SK-N-SH (cell line): ENCODE measurements at regions not wholly inside any gene's neighbourhood (a gene's known extent, or its start where the extent isn't known, plus 50 kb on each side); places are given as distances from the start of the nearest gene placed in this dataset.

Experiments used
- CTCF ChIA-PET: fragments of 300-600, 350-600 bp; formaldehyde crosslinking; extraction: SDS; loops from one replicate; lab custom pipeline; 2021; lab: Yijun Ruan, JAX
- POLR2A ChIA-PET: fragments of 350-600 bp; sonication (Branson Sonifier 250); formaldehyde crosslinking; extraction: SDS; loops from one replicate; lab custom pipeline; 2020; ENCODE audit warnings: antibody characterized with exemption, inconsistent platforms; lab: Yijun Ruan, JAX
- DNase-seq: peaks from one replicate; pipeline ENCODE4 v3.0.0; 2012
- H2AFZ ChIP-seq: fragments of 200-600 bp; sonication (generic); 2 replicates; pipeline ENCODE4 v1.8.1; 2016; ENCODE audit warnings: antibody characterized with exemption, mild to moderate bottlenecking, low read depth
- H3F3A ChIP-seq: fragments of 200-600 bp; sonication (generic); replicated peaks from 2 replicates; pipeline ENCODE3; 2016; ENCODE audit warnings: antibody characterized with exemption, mild to moderate bottlenecking; ENCODE audit not compliant: insufficient read depth
- H3K27ac ChIP-seq, 2 experiments: fragments of 200-500 bp in 1 of 2; fragments of 200-600 bp in 1 of 2; sonication (Bioruptor generic) in 1 of 2; sonication (generic), shearing (Covaris generic) in 1 of 2; 2 replicates each; pipeline versions ENCODE4 v1.5.1 to v1.6.1; 2014 to 2016; ENCODE audit warnings: low read depth in 2 of 2, inconsistent platforms in 1 of 2, low read length in 1 of 2, mild to moderate bottlenecking in 1 of 2, mixed read lengths in 1 of 2
- H3K27me3 ChIP-seq: fragments of 200-600 bp; sonication (generic), shearing (Covaris generic); 2 replicates; pipeline ENCODE4 v1.6.1; 2016; ENCODE audit warnings: mixed run types; ENCODE audit not compliant: insufficient read depth
- H3K36me3 ChIP-seq, 2 experiments: fragments of 200-500 bp in 1 of 2; fragments of 200-600 bp in 1 of 2; sonication (Bioruptor generic) in 1 of 2; sonication (generic) in 1 of 2; replicated peaks in 1 of 2; 2 replicates each; pipeline versions ENCODE3 to v1.5.1; 2014 to 2016; ENCODE audit warnings: low read length in 1 of 2, mild to moderate bottlenecking in 1 of 2; ENCODE audit not compliant: insufficient read depth in 2 of 2, control insufficient read depth in 1 of 2
- H3K4me1 ChIP-seq, 2 experiments: fragments of 200-500 bp in 1 of 2; fragments of 200-600 bp in 1 of 2; sonication (Bioruptor generic) in 1 of 2; sonication (generic), shearing (Covaris generic) in 1 of 2; 2 replicates each; pipeline versions ENCODE4 v1.5.1 to v1.6.1; 2014 to 2016; ENCODE audit warnings: low read depth in 1 of 2, low read length in 1 of 2, mixed run types in 1 of 2; ENCODE audit not compliant: insufficient read depth in 2 of 2, control insufficient read depth in 1 of 2
- H3K4me2 ChIP-seq: fragments of 200-600 bp; sonication (generic), shearing (Covaris generic); 2 replicates; pipeline ENCODE4 v1.6.1; 2017; ENCODE audit warnings: mixed run types
- H3K4me3 ChIP-seq, 2 experiments: fragments of 200-500 bp in 1 of 2; fragments of 200-600 bp in 1 of 2; sonication (Bioruptor generic) in 1 of 2; sonication (generic), shearing (Covaris generic) in 1 of 2; 2 replicates each; pipeline versions ENCODE4 v1.5.1 to v1.8.1; 2014 to 2016; ENCODE audit warnings: low read depth in 2 of 2, inconsistent platforms in 1 of 2, low read length in 1 of 2, mild to moderate bottlenecking in 1 of 2, mixed read lengths in 1 of 2, moderate library complexity in 1 of 2
- H3K79me2 ChIP-seq: fragments of 200-600 bp; sonication (generic); 2 replicates; pipeline ENCODE4 v1.8.1; 2017; ENCODE audit warnings: mild to moderate bottlenecking; ENCODE audit not compliant: insufficient read depth
- H3K9ac ChIP-seq: fragments of 200-600 bp; sonication (generic); 2 replicates; pipeline ENCODE4 v1.6.1; 2017; ENCODE audit warnings: mixed run types
- H3K9me2 ChIP-seq: fragments of 200-600 bp; sonication (generic); 2 replicates; pipeline ENCODE4 v1.6.1; 2017; ENCODE audit warnings: mixed run types
- H3K9me3 ChIP-seq: fragments of 200-600 bp; sonication (generic); 2 replicates; pipeline ENCODE4 v1.6.1; 2017; ENCODE audit warnings: mixed run types, mild to moderate bottlenecking, moderate library complexity
- H4K20me1 ChIP-seq: fragments of 200-600 bp; sonication (generic); 2 replicates; pipeline ENCODE4 v1.6.1; 2017; ENCODE audit warnings: mild to moderate bottlenecking, mixed run types; ENCODE audit not compliant: insufficient read depth
- CTCF ChIP-seq: fragments of 200-600 bp; sonication (generic); IDR thresholded peaks from 2 replicates; pipeline ENCODE4 v1.6.1; 2017; ENCODE audit warnings: antibody characterized with exemption, mild to moderate bottlenecking, moderate library complexity
- ELF1 ChIP-seq: IDR thresholded peaks from 2 replicates; pipeline ENCODE4 v1.4.0; 2012
- EP300 ChIP-seq, 2 experiments: IDR thresholded peaks; 2 replicates each; pipeline versions ENCODE4 v1.4.0 to v1.6.1; 2012; ENCODE audit warnings: borderline replicate concordance in 1 of 2, low read depth in 1 of 2, low read length in 1 of 2
- EZH2phosphoT487 ChIP-seq: fragments of 200-600 bp; sonication (generic); IDR thresholded peaks from 2 replicates; pipeline ENCODE4 v1.6.1; 2017; ENCODE audit warnings: low read depth, mixed run types, mild to moderate bottlenecking, antibody characterized with exemption, moderate library complexity, borderline replicate concordance
- FOSL2 ChIP-seq: IDR thresholded peaks from 2 replicates; pipeline ENCODE4 v1.4.0; 2012; ENCODE audit warnings: low read depth, mild to moderate bottlenecking, moderate library complexity, borderline replicate concordance
- FOXJ3 ChIP-seq: sonication (generic); formaldehyde crosslinking; IDR thresholded peaks from 2 replicates; pipeline ENCODE4 v1.5.1; 2020; ENCODE audit warnings: mild to moderate bottlenecking, missing genetic modification reagents
- FOXM1 ChIP-seq: IDR thresholded peaks from 2 replicates; pipeline ENCODE4 v1.4.0; 2012; ENCODE audit warnings: low read depth, mild to moderate bottlenecking
- GATA2 ChIP-seq: sonication (generic); formaldehyde crosslinking; IDR thresholded peaks from 2 replicates; pipeline ENCODE4 v1.5.0; 2020; ENCODE audit warnings: mild to moderate bottlenecking, missing genetic modification reagents
- JUND ChIP-seq: IDR thresholded peaks from 2 replicates; pipeline ENCODE4 v1.4.0; 2012
- MAX ChIP-seq: IDR thresholded peaks from 2 replicates; pipeline ENCODE4 v1.4.0; 2012; ENCODE audit warnings: low read depth
- MEF2A ChIP-seq: IDR thresholded peaks from 2 replicates; pipeline ENCODE4 v1.4.0; 2012; ENCODE audit warnings: low read depth, borderline replicate concordance
- MXI1 ChIP-seq: IDR thresholded peaks from 2 replicates; pipeline ENCODE4 v1.6.1; 2012; ENCODE audit warnings: mild to moderate bottlenecking, low read depth, low read length, improper control_type of control experiment
- NFIC ChIP-seq: IDR thresholded peaks from 2 replicates; pipeline ENCODE4 v1.4.0; 2012; ENCODE audit warnings: borderline replicate concordance
- NRF1 ChIP-seq: IDR thresholded peaks from 2 replicates; pipeline ENCODE4 v1.6.1; 2012; ENCODE audit warnings: low read depth, mild to moderate bottlenecking, low read length
- PBX3 ChIP-seq: IDR thresholded peaks from 2 replicates; pipeline ENCODE4; 2012
- POLR2AphosphoS5 ChIP-seq: IDR thresholded peaks from 2 replicates; pipeline ENCODE4 v1.6.1; 2012; ENCODE audit warnings: low read depth, low read length
- REST ChIP-seq: IDR thresholded peaks from 2 replicates; pipeline ENCODE4 v1.6.1; 2012; ENCODE audit warnings: mild to moderate bottlenecking, low read depth, low read length, moderate library complexity
- SIN3A ChIP-seq: IDR thresholded peaks from 2 replicates; pipeline ENCODE4 v1.6.1; 2012; ENCODE audit warnings: low read depth, mild to moderate bottlenecking, low read length, moderate library complexity, borderline replicate concordance
- TCF12 ChIP-seq: IDR thresholded peaks from 2 replicates; pipeline ENCODE4 v1.4.0; 2012
- TEAD4 ChIP-seq: IDR thresholded peaks from 2 replicates; pipeline ENCODE4 v1.4.0; 2012; ENCODE audit warnings: mild to moderate bottlenecking, borderline replicate concordance; ENCODE audit not compliant: insufficient read depth
- YY1 ChIP-seq: IDR thresholded peaks from 2 replicates; pipeline ENCODE4 v1.4.0; 2012; ENCODE audit warnings: low read depth, mild to moderate bottlenecking
- WGBS: methylation state at CpG from one replicate; pipeline ENCODE4 v1.1.6; 2017; ENCODE audit warnings: low lambda C conversion rate; 5-methylcytosine and 5-hydroxymethylcytosine counted together
- TF ChIP-seq, protein P1 (sequence below): fragments of 150-350 bp; IDR thresholded peaks from 2 replicates; pipeline ENCODE4 v1.6.1; 2016; ENCODE audit warnings: mild to moderate bottlenecking, low read depth, low read length

DNA sequence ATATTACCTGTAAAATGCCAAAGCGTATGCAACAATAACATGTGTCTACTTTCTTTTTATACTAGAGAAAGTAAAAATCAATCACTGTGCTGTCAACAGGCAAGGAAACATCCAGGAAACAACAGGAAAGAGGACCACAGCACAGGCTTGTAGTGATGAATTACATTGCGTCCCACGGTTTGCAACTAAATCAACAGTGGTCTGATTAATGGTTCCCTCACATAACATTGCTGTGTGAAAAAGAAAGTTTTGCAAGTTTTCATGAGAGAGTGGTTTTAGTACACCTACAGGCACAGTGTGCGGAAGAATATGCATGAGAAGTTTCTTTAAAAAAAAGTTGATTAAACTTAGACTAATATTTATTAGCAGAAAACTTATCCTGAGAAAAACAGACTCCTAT is 329.5 kb upstream of the HSF2 start:
- H3K9me3 ChIP-seq, result no peaks in the 10 kb centered on the region
- H3K27ac ChIP-seq, result no peak overlapping the region
- no peaks in the 10 kb centered on the region for H3K36me3 ChIP-seq
- WGBS, result 81% methylated on average over 4 of the region's 4 CpGs
- H3K27me3 ChIP-seq, result no peaks in the 10 kb centered on the region
- TF ChIP-seq NFIC (no peak), FOSL2 (no peak), FOXJ3 (CRISPR knock-in tag) (no peak), NRF1 (no peak), FOXM1 (no peak), CTCF (no peak), JUND (no peak), TEAD4 (no peak), SIN3A (no peak), POLR2AphosphoS5 (no peak), GATA2 (no peak), ELF1 (no peak)
- TF ChIP-seq, protein P1, sequence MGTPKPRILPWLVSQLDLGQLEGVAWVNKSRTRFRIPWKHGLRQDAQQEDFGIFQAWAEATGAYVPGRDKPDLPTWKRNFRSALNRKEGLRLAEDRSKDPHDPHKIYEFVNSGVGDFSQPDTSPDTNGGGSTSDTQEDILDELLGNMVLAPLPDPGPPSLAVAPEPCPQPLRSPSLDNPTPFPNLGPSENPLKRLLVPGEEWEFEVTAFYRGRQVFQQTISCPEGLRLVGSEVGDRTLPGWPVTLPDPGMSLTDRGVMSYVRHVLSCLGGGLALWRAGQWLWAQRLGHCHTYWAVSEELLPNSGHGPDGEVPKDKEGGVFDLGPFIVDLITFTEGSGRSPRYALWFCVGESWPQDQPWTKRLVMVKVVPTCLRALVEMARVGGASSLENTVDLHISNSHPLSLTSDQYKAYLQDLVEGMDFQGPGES, result no peak
- TF ChIP-seq, all 33 proteins: peak for 0
- no peak overlapping the region for H3K4me2 ChIP-seq
- DNase-seq, result no peak
- H3F3A ChIP-seq, result no peaks in the 10 kb centered on the region
- H4K20me1 ChIP-seq, result no peaks in the 10 kb centered on the region
- no peaks in the 10 kb centered on the region for H3K4me1 ChIP-seq
- H3K79me2 ChIP-seq, result no peaks in the 10 kb centered on the region
- H3K9me2 ChIP-seq, result no peaks in the 10 kb centered on the region
- H3K4me3 ChIP-seq, result no peak overlapping the region
- H2AFZ ChIP-seq, result no peak overlapping the region
- no peak overlapping the region for H3K9ac ChIP-seq
- ChIA-PET POLR2A (no interaction called here), CTCF (no interaction called here)

DNA sequence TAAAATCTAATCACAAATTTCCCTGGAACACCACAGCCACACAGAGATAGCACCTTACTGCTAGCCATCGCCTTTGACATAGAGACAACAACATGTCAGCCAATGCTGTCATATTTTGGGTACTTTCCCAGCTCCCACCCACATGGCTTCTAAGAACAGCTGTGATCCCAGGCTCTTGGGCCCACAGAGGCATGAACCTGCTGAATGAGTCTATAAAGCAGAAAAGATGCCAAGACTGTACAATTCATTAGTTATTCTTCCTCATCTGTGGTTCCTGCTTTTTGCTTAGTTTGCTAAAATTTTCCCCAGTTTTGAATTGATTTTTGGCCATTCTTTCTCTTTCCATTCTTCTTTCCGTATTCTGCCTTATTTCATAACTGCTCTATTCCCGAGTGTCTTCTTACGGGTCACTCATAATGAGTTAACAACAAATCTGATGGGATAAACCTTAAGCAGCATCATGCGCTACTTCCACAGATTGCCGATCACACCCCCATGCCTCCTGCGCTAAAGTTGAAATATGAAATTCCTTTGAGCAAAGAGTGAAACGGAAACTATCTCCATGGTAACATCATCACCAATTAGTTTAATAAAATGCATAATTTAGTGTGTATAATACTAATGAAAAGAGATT is 327.3 kb upstream of the HSF2 start:
- Histone ChIP-seq H3K9ac (no peak overlapping the region), H3K4me2 (no peak overlapping the region), H3K36me3 (no peaks in the 10 kb centered on the region), H3K27ac (no peak overlapping the region), H4K20me1 (no peaks in the 10 kb centered on the region), H3K4me1 (no peaks in the 10 kb centered on the region), H3K79me2 (no peaks in the 10 kb centered on the region), H3K27me3 (no peaks in the 10 kb centered on the region), H3K4me3 (no peak overlapping the region), H3K9me3 (no peaks in the 10 kb centered on the region), H3F3A (no peaks in the 10 kb centered on the region), H2AFZ (no peak overlapping the region), H3K9me2 (no peaks in the 10 kb centered on the region)
- TF ChIP-seq MEF2A, result no peak
- TF ChIP-seq FOSL2, result no peak
- TF ChIP-seq REST, result no peak
- TF ChIP-seq MAX, result no peak
- no peak for TF ChIP-seq YY1
- no peak for TF ChIP-seq EZH2phosphoT487
- no peak for TF ChIP-seq PBX3
- TF ChIP-seq EP300 (IDR thresholded peaks at IDR 0.05; ENCODE audit: borderline replicate concordance in 1 of 2, low read depth in 1 of 2, low read length in 1 of 2), result no peak
- no peak for TF ChIP-seq TCF12
- TF ChIP-seq MXI1, result no peak
- CTCF ChIA-PET, result interaction anchor here (1.0 to 1.1 kb wide), 2 partner anchors 70 to 223 kb away, joined by 3 read pairs; no protein-coding TSS in a partner anchor
- DNase-seq, result no peak
- WGBS, result 80% methylated on average over 8 of the region's 8 CpGs
- POLR2A ChIA-PET, result no interaction called here
